Activated naive CD4-positive, alpha-beta T cell treated with anti-CD3 and anti-CD28 coated beads, Interleukin-2, amount 50 U/mL, for 16 hours (primary cell): ENCODE measurements at regions not wholly inside any gene's neighbourhood (a gene's known extent, or its start where the extent isn't known, plus 50 kb on each side); places are given as distances from the start of the nearest gene placed in this dataset.

ENCODE experiments used
- DNase-seq: peaks from one replicate; pipeline ENCODE4 v3.0.0-alpha.2; 2020

DNA sequence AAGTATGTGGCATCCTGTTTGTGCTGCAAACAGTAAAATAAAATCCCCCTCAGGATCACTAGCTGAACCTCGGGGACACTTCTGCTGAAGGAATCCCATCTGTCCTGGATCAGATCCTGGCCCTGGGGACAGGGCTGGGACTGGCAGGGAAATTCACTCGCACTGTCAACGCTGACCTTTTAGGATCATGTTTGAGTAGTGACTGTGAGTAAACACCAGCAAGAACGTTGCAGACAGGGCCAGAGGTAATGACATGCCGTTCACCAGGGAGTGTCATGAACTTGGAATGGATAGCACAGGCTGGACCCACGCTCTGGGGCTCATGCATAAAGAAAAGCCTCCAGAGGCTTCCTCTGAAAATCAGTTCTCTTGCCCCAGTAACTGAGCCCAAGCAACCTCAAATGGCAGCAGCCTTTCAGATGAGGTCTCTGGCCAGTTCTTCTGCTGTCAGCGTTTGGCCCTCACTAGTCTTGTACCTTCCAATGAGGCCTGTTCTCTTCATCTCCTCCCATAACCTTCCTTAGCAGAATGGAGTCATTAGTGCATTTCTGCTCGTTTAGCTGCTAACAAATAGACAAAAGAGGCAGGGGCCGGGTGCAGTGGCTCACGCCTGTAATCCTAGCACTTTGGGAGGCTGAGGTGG, 51.0 kb upstream of the BARX2 start:
- DNase-seq = no peak

DNA sequence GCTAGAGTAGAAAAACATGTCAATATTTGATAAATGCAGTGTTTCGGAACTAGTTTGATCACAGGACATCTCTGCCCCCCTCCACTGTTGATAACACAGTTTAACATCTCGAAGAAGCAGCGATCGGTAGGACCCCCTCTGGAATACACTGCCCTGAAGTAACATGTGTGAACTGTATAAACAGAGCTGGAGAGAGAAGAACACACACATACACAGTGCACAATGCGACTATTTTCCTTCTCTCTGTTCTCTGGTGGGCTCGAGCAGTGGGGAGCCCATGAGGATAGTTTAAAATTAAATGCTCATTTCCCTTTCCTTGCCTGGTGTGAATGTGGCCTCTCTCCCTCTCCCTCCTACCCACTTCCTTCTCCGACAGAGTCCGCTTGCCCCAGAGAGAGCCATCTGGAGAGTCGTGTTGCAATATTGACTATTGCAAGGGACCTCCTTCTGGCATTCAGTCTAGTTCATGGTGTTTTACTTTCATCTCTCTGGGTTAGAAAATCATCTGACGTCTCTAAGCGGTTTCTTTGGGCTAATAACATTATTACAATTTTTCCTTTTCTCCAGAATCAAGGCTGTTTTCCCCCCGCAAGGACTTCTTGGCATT, 51.6 kb upstream of the BARX2 start:
- DNase-seq = no peak

DNA sequence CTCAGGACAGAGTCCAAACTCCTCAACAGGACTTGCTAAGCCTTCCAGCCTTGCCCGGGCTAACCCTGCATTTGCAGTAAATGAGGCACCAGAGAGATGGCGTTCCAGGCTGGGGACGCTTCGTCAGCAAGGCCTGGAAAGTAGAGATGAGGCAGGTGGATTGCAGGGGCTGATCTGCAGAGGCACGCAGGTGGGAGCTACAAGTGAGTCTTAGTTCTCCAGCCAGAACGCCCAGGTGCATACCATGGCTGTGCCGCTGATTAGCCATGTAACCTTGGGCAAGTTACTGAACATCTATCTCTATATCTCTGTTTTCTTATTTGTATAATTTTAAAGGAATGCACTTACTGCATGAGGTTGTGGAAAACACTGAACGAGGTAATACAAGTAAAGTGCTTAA, 52.7 kb upstream of the BARX2 start:
- no peak for DNase-seq

DNA sequence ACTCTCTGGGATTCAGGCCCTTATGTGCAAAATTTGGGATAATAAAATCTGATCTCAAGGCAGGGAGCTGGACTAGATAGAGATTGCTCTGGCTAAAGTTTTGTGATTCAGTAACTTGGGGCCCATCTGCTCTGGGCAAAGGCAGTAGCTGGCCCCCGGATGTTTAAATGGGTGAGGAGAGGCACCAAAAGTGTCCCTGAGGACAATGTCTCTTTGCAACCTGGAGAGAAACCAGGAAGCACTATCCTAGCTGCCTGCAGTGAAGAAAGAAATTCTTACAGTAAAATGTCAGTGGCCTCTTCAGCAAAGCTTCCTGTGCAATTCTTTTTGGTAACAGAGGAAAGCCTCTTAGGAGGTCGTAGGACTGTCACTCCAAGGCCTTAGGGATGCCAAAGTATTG, 54.6 kb upstream of the BARX2 start:
- no peak for DNase-seq

DNA sequence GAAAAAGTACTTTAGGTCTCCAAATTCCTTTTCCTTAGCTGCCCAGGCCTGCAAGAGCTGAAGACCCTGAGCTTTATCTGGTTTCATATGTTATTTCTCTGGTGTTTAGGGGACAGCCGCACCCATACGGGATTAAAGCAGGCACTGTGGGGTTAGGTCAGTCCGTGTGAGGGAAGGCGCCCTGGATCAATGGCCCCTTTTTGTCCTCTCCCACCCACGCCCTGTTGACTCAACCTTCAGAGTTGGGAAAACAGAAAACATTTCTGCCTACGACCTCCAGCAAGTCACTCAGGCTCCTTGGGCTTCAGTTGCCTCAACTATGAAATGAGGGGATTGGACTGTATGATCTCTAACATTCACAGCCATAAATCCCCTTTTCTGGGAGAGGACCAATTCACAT, 55.2 kb upstream of the BARX2 start:
- no peak for DNase-seq

DNA sequence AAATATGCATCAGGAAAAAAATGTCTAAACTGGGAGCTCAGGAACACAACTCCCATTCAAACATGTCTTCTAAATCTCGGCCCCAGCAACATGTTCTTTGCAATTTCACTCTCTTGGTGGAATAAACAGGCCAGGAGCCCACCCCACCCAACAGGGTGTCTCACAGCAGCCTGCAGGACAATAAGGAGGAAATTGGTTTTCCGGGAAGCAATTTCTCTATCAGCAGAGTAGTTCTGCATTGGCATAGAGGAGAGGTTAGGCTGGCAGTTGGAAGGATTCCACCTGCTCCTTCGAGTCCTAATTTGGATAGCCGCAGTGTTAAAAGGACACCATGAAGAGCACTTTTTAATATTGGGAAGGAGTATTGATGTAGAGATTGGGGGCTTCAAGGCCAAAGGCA, 55.9 kb upstream of the BARX2 start:
- DNase-seq = no peak

DNA sequence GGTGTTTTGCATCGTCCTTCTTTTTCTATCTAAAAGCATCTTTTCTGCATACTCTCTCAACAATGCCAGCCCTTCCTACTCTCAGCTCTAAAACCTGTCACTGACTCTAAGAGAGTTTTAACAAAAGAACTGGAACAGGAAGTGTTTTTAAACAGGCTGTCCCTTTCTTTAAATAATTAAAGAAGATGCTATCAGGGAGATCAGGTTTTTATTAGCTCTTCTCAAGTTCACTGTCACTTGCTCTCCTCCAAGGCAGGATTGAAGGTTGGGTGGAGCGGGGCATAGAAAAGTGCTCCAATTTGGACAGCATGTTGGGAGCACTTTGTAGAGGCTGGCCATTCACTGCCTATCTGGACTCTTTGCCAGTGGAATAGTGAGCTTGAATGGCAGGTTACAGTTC, 56.4 kb upstream of the BARX2 start:
- no peak for DNase-seq

DNA sequence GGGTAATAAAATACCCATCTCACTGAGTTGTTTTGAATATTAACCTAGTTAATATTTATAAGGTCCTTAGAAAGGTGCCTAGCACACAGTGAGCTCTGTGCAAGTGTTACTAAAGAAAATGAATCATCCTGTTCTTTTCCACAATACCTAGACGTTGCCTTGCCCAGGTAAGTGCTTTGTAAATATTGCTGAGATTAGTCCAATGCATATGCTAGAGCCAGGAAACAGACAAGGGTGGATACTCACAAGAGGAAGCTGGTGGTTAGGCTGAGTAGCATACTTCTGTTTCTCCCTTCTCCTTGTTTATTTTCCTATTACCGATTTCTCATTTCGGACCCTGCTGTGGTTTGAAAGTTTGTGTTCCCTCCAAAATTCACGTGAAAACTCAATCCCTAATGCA, 58.1 kb upstream of the BARX2 start:
- no peak for DNase-seq

DNA sequence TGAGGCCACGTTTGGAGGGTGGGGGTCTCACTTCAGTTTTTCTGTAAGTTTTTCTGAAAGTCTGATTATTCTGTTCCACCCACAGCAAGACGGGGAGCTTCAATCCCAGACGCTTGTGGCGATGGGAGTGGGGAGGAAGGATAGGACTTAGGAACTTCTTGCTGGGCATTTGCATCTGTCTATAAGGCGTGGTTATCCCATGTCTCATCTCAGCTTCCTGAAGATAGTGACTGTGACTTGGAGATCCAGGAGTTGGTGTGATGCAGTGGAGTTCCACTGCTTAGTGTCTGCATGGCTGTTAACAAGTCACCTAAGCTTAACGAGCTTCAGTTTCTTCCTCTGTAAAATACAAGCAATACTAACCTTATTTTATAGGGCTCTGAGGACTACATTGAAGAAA, 58.9 kb upstream of the BARX2 start:
- no peak for DNase-seq

DNA sequence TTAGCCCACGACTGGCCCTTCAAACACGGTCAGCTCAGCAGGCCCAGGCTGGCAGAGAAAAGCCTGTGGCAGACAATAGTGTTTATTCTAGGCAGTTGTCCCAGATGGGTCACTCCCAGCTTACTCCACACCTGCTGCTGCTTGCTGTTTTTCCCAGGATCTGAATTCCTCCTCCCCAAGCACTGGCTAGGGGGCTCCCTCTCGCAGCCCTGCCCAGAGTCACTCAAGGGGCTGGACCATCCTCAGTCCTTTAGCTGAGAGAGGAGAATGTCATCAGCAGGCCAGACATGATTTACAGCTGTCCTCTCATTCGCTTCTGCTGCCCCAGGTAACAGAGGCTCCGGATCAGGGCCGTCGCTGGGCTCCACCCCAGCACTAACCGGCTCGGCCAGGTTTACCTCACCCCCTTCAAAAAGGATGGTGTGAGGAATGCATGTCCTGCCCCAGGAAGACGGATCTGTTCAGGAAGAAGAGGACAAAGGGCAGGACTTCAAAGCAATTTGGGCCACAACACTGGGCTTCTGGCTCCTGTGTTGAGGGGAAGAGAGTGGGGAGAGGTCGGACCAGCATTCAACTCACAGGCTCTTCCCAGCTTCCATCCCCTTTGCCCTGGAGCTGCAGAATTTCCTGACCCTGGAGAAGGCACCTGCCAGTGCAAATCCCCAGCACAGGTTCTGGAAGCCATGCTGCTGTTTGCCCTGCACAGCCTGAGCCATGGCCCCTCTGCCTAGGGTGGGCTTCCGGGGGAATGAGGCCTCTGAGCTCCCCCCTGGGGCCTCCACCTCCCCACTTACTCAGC, 59.7 kb upstream of the BARX2 start:
- no peak for DNase-seq

DNA sequence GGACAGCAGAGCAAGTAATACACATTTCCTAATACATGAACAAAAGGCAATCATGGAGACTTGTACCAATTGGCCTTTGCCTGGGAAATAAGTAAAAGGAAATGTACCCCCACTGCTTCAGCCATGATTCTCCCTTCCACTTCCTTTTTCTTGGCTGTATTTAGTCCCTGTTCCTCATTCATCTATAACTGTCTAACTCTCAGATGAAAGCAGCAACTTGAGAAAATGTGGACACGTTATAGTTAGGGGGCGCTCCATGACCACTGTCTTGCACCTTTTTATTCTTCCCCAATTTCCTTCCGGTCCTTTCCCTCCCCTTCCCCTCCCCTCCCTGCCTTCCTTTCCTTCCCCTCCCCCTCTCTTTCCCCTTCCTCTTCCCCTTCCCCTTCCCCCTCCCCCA, 61.3 kb upstream of the BARX2 start:
- no peak for DNase-seq

DNA sequence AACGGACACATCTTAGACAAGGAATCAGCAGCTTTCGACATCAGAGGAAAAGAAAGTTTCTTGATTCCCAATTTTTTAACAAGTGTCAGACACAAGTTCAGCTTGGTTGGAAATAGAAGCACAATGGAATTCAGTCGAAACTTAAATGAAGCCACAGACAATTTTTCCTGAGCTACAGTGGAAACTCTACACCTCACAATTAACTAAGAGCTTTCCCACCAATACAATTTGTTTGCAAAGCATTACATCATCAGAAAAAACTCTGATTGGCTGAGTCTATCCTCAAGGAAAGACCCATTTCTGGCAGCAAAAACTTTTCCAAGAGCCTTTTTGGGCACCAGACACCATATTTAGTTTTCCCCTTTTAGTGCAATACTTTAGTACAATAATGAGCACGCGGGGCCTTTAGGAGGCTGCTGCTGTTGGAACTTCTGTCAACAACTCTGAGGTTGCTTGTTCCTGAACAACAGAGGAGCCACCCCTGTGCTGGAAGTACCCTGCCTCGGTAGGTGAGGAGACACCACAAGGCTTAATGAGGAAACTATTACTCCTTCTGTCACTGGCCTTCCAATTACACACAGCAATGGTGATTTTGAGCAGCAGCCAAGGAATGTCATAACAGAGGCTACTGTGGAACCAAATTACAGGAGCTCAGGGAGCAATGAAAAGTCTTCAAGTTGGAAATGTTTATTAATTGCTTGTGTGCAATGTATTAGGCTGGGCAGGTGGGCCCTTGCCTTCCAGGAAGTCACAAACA, 61.9 kb upstream of the BARX2 start:
- DNase-seq = no peak

DNA sequence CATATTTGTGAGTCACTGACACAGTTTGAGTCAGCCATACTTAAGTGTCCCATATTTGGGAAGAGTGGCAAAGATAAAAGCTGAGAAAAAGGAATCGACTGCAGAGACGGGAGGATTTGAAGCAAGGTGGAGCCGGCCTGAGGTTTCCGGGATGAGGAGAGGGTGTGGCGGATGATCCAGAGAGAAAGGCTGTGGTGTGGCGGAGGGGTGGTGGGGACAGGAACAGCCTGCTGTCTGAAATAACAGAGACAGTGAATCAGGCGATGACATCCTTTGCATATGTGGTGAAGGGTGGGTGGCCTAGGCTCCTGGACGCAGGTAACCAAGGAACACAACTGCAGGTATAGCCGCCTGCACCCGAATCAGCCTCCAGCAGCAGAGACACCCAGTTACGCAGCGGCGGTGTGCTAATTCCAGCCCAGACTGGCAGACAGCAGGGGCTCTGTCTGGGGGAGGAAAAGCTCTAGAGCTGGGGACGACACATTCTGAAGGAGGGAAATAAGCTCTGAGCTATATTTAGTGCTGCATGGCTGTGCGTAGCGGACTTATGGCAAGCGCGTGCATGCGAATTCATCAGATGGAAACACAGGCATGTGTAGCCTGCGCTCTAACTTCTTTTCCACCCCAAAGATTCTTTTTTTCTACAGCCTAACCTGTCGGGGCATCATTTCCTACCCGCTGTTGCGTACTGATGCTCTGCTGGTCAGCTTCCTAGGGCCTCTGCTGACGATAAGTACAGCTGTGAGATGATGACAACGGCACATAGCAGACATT, 62.7 kb upstream of the BARX2 start:
- DNase-seq = no peak

DNA sequence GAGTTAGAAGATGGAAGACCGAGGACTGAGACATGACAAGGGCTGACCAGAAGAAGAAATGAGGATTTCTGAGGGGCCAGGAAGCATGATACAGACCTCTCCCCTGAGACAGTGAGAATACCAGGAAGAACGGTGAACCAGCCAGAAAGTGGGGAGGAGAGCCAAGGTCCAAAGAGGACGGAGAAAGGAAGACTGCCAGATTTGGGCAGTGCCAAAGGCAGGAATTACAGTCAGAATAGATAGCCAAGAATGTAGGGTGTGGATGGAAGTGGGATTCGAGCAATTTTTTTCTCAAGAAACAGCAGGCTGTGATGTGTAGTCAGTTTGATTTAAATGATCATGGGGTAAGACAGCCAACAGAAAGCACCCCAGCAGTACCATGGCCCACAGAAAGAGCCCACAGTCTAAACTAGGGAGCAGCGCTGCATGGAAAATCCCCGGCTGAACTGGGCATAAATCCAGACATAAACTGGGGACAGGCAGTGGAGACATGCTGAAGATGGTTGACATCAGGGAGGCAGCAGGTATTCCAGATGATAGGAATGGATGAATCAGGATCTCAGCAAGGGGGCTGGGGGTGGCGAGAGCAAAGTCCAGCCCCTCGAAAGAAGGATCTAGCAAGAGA, 67.3 kb upstream of the BARX2 start:
- DNase-seq = no peak

DNA sequence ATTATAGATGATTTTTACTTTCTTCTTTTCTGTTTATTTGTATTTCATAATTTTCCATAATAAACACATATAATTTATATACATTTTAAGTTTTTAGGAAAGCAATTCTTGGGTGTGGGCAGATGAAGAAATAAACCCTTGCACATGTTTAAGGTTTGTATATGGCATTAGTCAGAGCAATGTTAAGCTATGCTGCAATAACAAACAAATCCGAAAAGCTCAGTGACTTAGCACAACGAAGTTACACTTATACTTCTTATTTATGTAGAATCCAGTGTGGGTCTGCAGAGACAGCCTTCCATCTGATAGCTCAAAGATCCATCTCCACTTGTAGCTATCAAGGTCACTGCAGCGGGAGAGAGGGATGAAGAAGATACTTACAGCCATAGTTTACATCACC, 68.5 kb upstream of the BARX2 start:
- no peak for DNase-seq

DNA sequence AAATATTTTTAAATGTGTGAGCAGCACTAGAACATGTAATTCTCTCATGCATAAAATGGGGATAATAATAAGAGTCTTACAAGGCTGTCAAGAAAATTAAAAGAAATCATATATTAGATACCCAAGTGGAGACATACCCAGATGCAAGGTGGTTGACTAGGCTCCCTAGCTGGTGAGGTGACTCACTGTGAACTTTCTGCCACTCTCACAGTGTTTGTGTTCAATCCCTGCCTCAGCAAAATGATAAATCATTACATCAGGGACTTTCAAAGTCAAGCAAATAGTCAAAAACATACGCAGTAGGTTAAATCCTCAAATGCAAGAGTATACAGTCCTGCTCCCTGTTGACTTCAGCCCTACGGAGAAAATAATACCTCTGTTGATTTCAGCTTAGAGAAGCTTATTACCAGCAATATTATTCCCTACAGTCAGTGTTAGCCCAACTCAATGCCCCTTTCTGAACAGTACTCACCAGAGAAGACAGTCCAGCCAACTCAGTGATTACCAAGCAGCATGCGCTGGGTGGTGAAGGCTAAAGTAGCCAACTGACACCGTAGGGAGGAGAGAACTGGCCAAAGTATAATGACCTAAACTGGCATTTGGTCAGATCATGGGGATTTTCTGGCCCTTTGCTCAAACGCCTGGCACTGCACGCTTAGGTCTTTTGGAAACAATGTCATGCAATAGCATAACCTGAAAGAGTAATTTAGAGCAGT, 73.1 kb upstream of the BARX2 start:
- DNase-seq = no peak

DNA sequence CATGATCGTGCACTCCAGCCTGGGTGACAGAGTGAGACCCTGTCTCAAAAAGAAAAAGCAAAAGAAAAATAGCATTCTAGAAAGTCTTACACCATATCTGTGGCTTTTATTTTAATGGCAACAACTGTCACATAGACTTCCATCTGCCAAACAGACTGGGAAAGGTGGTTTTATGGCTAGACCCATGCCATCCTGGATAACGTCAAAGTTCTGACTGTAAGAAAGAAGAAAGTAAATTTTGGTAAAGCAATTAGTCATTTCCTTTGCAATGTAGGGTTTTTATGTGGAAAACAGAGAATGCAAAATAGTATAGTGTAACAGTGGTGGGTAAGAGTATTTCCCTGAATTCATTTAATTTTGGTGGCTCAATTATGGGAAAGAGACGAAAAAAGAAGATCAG, 75.5 kb upstream of the BARX2 start:
- no peak for DNase-seq

DNA sequence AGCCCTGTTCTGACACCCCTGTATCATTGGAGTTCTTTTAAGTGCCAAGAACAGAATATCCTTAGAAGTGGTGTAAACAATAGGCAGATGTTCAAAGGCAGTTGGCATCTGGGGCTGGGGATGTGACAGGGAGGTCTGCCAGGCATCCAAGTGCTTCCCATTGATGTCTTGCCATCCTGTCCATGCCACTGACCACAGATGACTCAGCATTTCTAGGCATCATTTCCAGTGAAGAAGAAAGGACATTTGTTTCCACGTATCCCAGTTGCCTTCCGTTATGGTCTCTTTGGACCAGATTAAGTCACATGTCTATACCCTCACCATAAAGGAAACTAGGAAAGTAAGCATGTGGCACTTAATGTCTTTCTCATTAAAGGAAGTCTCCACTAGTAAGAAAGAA, 76.7 kb upstream of the BARX2 start:
- DNase-seq = no peak

DNA sequence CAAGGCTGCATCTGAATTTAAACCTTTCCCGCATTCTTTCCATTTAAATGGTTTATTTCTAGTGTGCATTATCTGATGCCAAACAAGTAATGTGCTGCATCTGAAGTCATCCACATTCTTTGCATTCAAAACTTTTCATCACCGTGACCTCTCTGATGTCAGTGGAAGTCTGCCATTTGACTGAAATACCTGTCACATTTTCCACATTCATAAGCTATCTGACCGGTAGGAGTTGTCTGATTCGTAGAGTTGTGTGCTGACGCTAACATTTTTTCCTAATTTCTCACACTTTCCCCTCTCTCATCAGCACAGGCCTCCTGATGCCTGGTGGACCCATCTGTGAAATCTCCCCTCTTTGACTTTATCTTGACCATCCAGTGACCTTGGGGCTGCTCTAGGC, 79.9 kb upstream of the BARX2 start:
- no peak for DNase-seq

DNA sequence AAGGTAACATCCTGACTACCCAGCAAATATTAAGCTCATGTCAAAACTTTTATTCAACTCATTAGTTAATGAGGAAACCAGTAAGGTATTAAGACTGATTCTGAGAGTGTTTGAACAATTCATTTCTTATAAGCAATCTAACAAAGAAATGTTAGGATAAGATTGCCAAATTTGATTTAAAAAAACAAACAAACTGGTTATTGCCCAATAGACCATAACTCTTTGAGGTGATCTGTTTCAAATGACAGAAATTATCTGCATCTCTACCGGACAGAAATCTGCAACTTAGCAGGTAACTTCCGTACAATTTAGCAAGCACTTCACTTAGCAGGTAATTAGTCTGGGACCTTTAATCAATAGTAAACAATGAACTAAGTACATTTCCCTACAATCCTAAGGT, 82.9 kb upstream of the BARX2 start:
- DNase-seq = no peak

DNA sequence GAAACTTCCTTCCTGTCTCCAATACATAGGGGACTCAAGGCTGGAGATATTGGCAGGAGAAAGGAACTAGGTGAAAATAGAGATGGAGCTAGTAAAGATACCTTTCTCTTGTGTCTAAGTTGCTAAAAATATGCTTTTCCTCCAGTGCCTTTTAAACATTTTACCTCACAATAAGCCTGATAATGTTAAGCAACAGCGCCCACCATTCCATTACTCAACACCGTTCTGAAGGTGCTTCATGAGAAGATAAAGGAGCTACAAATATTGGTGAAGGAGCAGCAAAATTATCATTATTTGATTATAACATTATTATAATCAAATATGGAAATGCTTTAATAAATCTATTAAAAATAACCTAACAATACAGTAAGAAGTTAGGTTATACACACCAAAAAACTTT, 83.6 kb upstream of the BARX2 start:
- DNase-seq = no peak

DNA sequence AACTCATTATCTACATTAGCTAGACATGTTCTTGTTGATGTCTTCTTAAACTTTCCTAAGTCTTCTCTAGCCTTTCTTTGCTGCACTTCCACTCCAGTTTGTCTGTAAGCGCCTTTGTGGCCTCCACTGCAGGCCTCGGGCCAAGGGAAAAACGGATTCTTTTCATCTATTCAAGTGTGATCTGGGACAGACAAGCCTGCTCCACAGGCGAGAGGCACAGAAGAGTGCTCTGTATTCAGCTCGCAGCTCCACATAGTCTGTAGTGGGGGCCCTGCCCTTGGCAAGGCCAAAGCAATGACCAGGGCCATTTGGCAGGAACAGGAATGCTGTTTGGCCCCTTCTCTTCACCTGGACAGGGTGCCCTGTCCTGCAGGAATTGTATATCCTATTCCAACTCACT, 84.1 kb upstream of the BARX2 start:
- no peak for DNase-seq
